ENCODE measurements at regions not wholly inside any gene's neighbourhood (a gene's known extent, or its start where the extent isn't known, plus 50 kb on each side); places are given as distances from the start of the nearest gene placed in this dataset.

GRCh38 chr6:89028774-89029173 lies 51.8 kb upstream of the PNRC1 start:
- Histone ChIP-seq H3K4me1 (ENCODE audit: control insufficient read depth in 2 of 2, insufficient read depth in 1 of 2, low read depth in 1 of 2, low read length in 2 of 2) (no peaks in the 10 kb centered on the region), H3K14ac (ENCODE audit: low read length) (no peak overlapping the region), H4K91ac (ENCODE audit: low read depth, low read length, poor library complexity) (no peak overlapping the region), H3K36me3 (replicated peaks in 1 of 2; ENCODE audit: control insufficient read depth in 2 of 2, insufficient read depth in 2 of 2, low read length in 2 of 2) (no peaks in the 10 kb centered on the region), H3K4ac (ENCODE audit: low read length) (no peak overlapping the region), H3K9ac (ENCODE audit: low read depth, low read length, poor library complexity) (no peak overlapping the region), H2AFZ (ENCODE audit: low read length) (no peak overlapping the region), H3K27ac (replicated peaks; ENCODE audit: low read length) (no peak overlapping the region), H3K9me3 (replicated peaks in 1 of 2; ENCODE audit: control insufficient read depth in 2 of 2, insufficient read depth in 1 of 2, low read depth in 1 of 2, low read length in 2 of 2) (no peaks in the 10 kb centered on the region), H3K4me3 (ENCODE audit: low read length in 2 of 2) (no peak overlapping the region), H2AK5ac (ENCODE audit: low read depth, low read length) (no peak overlapping the region), H4K8ac (ENCODE audit: low read depth, low read length) (no peak overlapping the region), H3K79me1 (ENCODE audit: low read depth, low read length) (no peaks in the 10 kb centered on the region), H2BK12ac (ENCODE audit: low read length) (no peak overlapping the region), H2BK120ac (ENCODE audit: low read depth, low read length) (no peak overlapping the region), H3K18ac (ENCODE audit: low read length) (no peak overlapping the region), H3K23ac (ENCODE audit: low read depth, low read length, poor library complexity) (no peak overlapping the region), H3K27me3 (ENCODE audit: control insufficient read depth in 3 of 3, insufficient read depth in 3 of 3, low read depth in 1 of 3, low read length in 3 of 3) (peaks cover 0 to 5% (median 0%) of the 10 kb centered on the region in 3 experiments), H3K4me2 (ENCODE audit: insufficient read depth, low read length, poor library complexity, severe bottlenecking) (no peak overlapping the region), H2BK5ac (ENCODE audit: low read length) (no peak overlapping the region), H2BK15ac (ENCODE audit: low read length) (no peak overlapping the region)
- DNase-seq (ENCODE audit: low spot score), result no peak
- WGBS, 2 donors (ENCODE audit: extremely low coverage in 2 of 2, insufficient read length in 2 of 2, insufficient replicate concordance in 1 of 2), result no CpG with 5 or more reads among the region's 6 CpGs

GRCh38 chr6:89027756-89028155 lies 52.8 kb upstream of the PNRC1 start:
- no peaks in the 10 kb centered on the region for H3K79me1 ChIP-seq (ENCODE audit: low read depth, low read length)
- no peak overlapping the region for H2AFZ ChIP-seq (ENCODE audit: low read length)
- H2BK120ac ChIP-seq (ENCODE audit: low read depth, low read length), result no peak overlapping the region
- no peak overlapping the region for H2BK15ac ChIP-seq (ENCODE audit: low read length)
- H4K8ac ChIP-seq (ENCODE audit: low read depth, low read length), result no peak overlapping the region
- no peak overlapping the region for H3K9ac ChIP-seq (ENCODE audit: low read depth, low read length, poor library complexity)
- H3K14ac ChIP-seq (ENCODE audit: low read length), result no peak overlapping the region
- no peaks in the 10 kb centered on the region for H3K36me3 ChIP-seq (replicated peaks in 1 of 2; ENCODE audit: control insufficient read depth in 2 of 2, insufficient read depth in 2 of 2, low read length in 2 of 2)
- H3K18ac ChIP-seq (ENCODE audit: low read length), result no peak overlapping the region
- H3K27me3 ChIP-seq (ENCODE audit: control insufficient read depth in 3 of 3, insufficient read depth in 3 of 3, low read depth in 1 of 3, low read length in 3 of 3), result peaks cover 0 to 5% (median 0%) of the 10 kb centered on the region in 3 experiments
- peaks cover 0 to 3% of the 10 kb centered on the region in 2 donors for H3K4me1 ChIP-seq (ENCODE audit: control insufficient read depth in 2 of 2, insufficient read depth in 1 of 2, low read depth in 1 of 2, low read length in 2 of 2)
- H3K4ac ChIP-seq (ENCODE audit: low read length), result no peak overlapping the region
- no peak overlapping the region for H3K4me3 ChIP-seq (ENCODE audit: low read length in 2 of 2)
- H2BK12ac ChIP-seq (ENCODE audit: low read length), result no peak overlapping the region
- no peak overlapping the region for H2AK5ac ChIP-seq (ENCODE audit: low read depth, low read length)
- no peak for DNase-seq (ENCODE audit: low spot score)
- WGBS, 2 donors (ENCODE audit: extremely low coverage in 2 of 2, insufficient read length in 2 of 2, insufficient replicate concordance in 1 of 2), result no CpG with 5 or more reads among the region's 2 CpGs
- no peak overlapping the region for H3K4me2 ChIP-seq (ENCODE audit: insufficient read depth, low read length, poor library complexity, severe bottlenecking)
- H3K9me3 ChIP-seq (replicated peaks in 1 of 2; ENCODE audit: control insufficient read depth in 2 of 2, insufficient read depth in 1 of 2, low read depth in 1 of 2, low read length in 2 of 2), result no peaks in the 10 kb centered on the region
- H4K91ac ChIP-seq (ENCODE audit: low read depth, low read length, poor library complexity), result no peak overlapping the region
- no peak overlapping the region for H2BK5ac ChIP-seq (ENCODE audit: low read length)
- no peak overlapping the region for H3K23ac ChIP-seq (ENCODE audit: low read depth, low read length, poor library complexity)
- H3K27ac ChIP-seq (replicated peaks; ENCODE audit: low read length), result no peak overlapping the region

GRCh38 chr6:89026151-89026550 lies 54.4 kb upstream of the PNRC1 start:
- H3K27me3 ChIP-seq (ENCODE audit: control insufficient read depth in 3 of 3, insufficient read depth in 3 of 3, low read depth in 1 of 3, low read length in 3 of 3), result peaks cover 0 to 5% (median 0%) of the 10 kb centered on the region in 3 experiments
- H2BK120ac ChIP-seq (ENCODE audit: low read depth, low read length), result no peak overlapping the region
- H3K27ac ChIP-seq (replicated peaks; ENCODE audit: low read length), result no peak overlapping the region
- no peak overlapping the region for H4K91ac ChIP-seq (ENCODE audit: low read depth, low read length, poor library complexity)
- H2AK5ac ChIP-seq (ENCODE audit: low read depth, low read length), result no peak overlapping the region
- H3K36me3 ChIP-seq (replicated peaks in 1 of 2; ENCODE audit: control insufficient read depth in 2 of 2, insufficient read depth in 2 of 2, low read length in 2 of 2), result no peaks in the 10 kb centered on the region
- no peak overlapping the region for H2AFZ ChIP-seq (ENCODE audit: low read length)
- H2BK5ac ChIP-seq (ENCODE audit: low read length), result no peak overlapping the region
- no peak overlapping the region for H3K4me3 ChIP-seq (ENCODE audit: low read length in 2 of 2)
- DNase-seq (ENCODE audit: low spot score), result no peak
- H4K8ac ChIP-seq (ENCODE audit: low read depth, low read length), result no peak overlapping the region
- no CpG with 5 or more reads among the region's 4 CpGs for WGBS, 2 donors (ENCODE audit: extremely low coverage in 2 of 2, insufficient read length in 2 of 2, insufficient replicate concordance in 1 of 2)
- peaks cover 0 to 13% of the 10 kb centered on the region in 2 donors for H3K4me1 ChIP-seq (ENCODE audit: control insufficient read depth in 2 of 2, insufficient read depth in 1 of 2, low read depth in 1 of 2, low read length in 2 of 2)
- H3K18ac ChIP-seq (ENCODE audit: low read length), result no peak overlapping the region
- H3K9ac ChIP-seq (ENCODE audit: low read depth, low read length, poor library complexity), result no peak overlapping the region
- no peak overlapping the region for H3K23ac ChIP-seq (ENCODE audit: low read depth, low read length, poor library complexity)
- H3K79me1 ChIP-seq (ENCODE audit: low read depth, low read length), result no peaks in the 10 kb centered on the region
- no peak overlapping the region for H2BK12ac ChIP-seq (ENCODE audit: low read length)
- no peak overlapping the region for H3K4me2 ChIP-seq (ENCODE audit: insufficient read depth, low read length, poor library complexity, severe bottlenecking)
- no peak overlapping the region for H2BK15ac ChIP-seq (ENCODE audit: low read length)
- no peak overlapping the region for H3K14ac ChIP-seq (ENCODE audit: low read length)
- no peak overlapping the region for H3K4ac ChIP-seq (ENCODE audit: low read length)
- no peaks in the 10 kb centered on the region for H3K9me3 ChIP-seq (replicated peaks in 1 of 2; ENCODE audit: control insufficient read depth in 2 of 2, insufficient read depth in 1 of 2, low read depth in 1 of 2, low read length in 2 of 2)

GRCh38 chr6:89025633-89026032 lies 54.9 kb upstream of the PNRC1 start:
- H3K4me1 ChIP-seq (ENCODE audit: control insufficient read depth in 2 of 2, insufficient read depth in 1 of 2, low read depth in 1 of 2, low read length in 2 of 2), result peaks cover 0 to 13% of the 10 kb centered on the region in 2 donors
- no peak overlapping the region for H3K27ac ChIP-seq (replicated peaks; ENCODE audit: low read length)
- H3K18ac ChIP-seq (ENCODE audit: low read length), result no peak overlapping the region
- WGBS, 2 donors (ENCODE audit: extremely low coverage in 2 of 2, insufficient read length in 2 of 2, insufficient replicate concordance in 1 of 2), result no CpG with 5 or more reads among the region's 3 CpGs
- H3K36me3 ChIP-seq (replicated peaks in 1 of 2; ENCODE audit: control insufficient read depth in 2 of 2, insufficient read depth in 2 of 2, low read length in 2 of 2), result no peaks in the 10 kb centered on the region
- DNase-seq (ENCODE audit: low spot score), result no peak
- H2BK5ac ChIP-seq (ENCODE audit: low read length), result no peak overlapping the region
- H3K23ac ChIP-seq (ENCODE audit: low read depth, low read length, poor library complexity), result no peak overlapping the region
- no peak overlapping the region for H3K4me2 ChIP-seq (ENCODE audit: insufficient read depth, low read length, poor library complexity, severe bottlenecking)
- H4K8ac ChIP-seq (ENCODE audit: low read depth, low read length), result no peak overlapping the region
- H2AFZ ChIP-seq (ENCODE audit: low read length), result no peak overlapping the region
- no peak overlapping the region for H3K14ac ChIP-seq (ENCODE audit: low read length)
- no peak overlapping the region for H2BK12ac ChIP-seq (ENCODE audit: low read length)
- no peak overlapping the region for H2BK15ac ChIP-seq (ENCODE audit: low read length)
- no peak overlapping the region for H3K9ac ChIP-seq (ENCODE audit: low read depth, low read length, poor library complexity)
- H3K4ac ChIP-seq (ENCODE audit: low read length), result no peak overlapping the region
- H3K4me3 ChIP-seq (ENCODE audit: low read length in 2 of 2), result no peak overlapping the region
- no peaks in the 10 kb centered on the region for H3K9me3 ChIP-seq (replicated peaks in 1 of 2; ENCODE audit: control insufficient read depth in 2 of 2, insufficient read depth in 1 of 2, low read depth in 1 of 2, low read length in 2 of 2)
- no peak overlapping the region for H2BK120ac ChIP-seq (ENCODE audit: low read depth, low read length)
- H3K27me3 ChIP-seq (ENCODE audit: control insufficient read depth in 3 of 3, insufficient read depth in 3 of 3, low read depth in 1 of 3, low read length in 3 of 3), result peaks cover 0 to 5% (median 0%) of the 10 kb centered on the region in 3 experiments
- H2AK5ac ChIP-seq (ENCODE audit: low read depth, low read length), result no peak overlapping the region
- H4K91ac ChIP-seq (ENCODE audit: low read depth, low read length, poor library complexity), result no peak overlapping the region
- H3K79me1 ChIP-seq (ENCODE audit: low read depth, low read length), result no peaks in the 10 kb centered on the region
